Neural cell (in vitro differentiated cells): ENCODE measurements at regions not wholly inside any gene's neighbourhood (a gene's known extent, or its start where the extent isn't known, plus 50 kb on each side); places are given as distances from the start of the nearest gene placed in this dataset.

ENCODE experiments used
- H2AFZ ChIP-seq: fragments of 200-600, 300-800 bp; sonication (generic), shearing (Covaris generic); 2 replicates; pipeline ENCODE4 v1.6.0; 2014; ENCODE audit warnings: low read depth, mild to moderate bottlenecking, antibody characterized with exemption, low read length, moderate library complexity
- H3F3A ChIP-seq: fragments of 200-600 bp; shearing (Covaris generic); 2 replicates; pipeline ENCODE4 v1.6.1; 2016; ENCODE audit warnings: mild to moderate bottlenecking, moderate library complexity, mixed read lengths, antibody characterized with exemption, low read length; ENCODE audit not compliant: insufficient read depth, poor library complexity, severe bottlenecking
- H3K27ac ChIP-seq: fragments of 200-600, 300-800 bp; sonication (generic), shearing (Covaris generic); 2 replicates; pipeline ENCODE4 v1.5.1; 2014; ENCODE audit warnings: mild to moderate bottlenecking, low read length, moderate library complexity
- H3K27me3 ChIP-seq: fragments of 300-800, 200-600 bp; sonication (generic), shearing (Covaris generic); 2 replicates; pipeline ENCODE4 v1.6.0; 2014; ENCODE audit warnings: mild to moderate bottlenecking, low read depth, low read length, moderate library complexity; ENCODE audit not compliant: insufficient read depth
- H3K36me3 ChIP-seq: fragments of 300-800, 200-600 bp; sonication (generic), shearing (Covaris generic); 2 replicates; pipeline ENCODE4 v1.5.1; 2014; ENCODE audit warnings: mild to moderate bottlenecking, antibody characterized with exemption, low read length, moderate library complexity; ENCODE audit not compliant: insufficient read depth
- H3K4me2 ChIP-seq: fragments of 300-800, 200-600 bp; sonication (generic), shearing (Covaris generic); 2 replicates; pipeline ENCODE4 v1.6.0; 2014; ENCODE audit warnings: mild to moderate bottlenecking, low read length
- H3K4me3 ChIP-seq: fragments of 300-800, 200-600 bp; sonication (generic), shearing (Covaris generic); 2 replicates; pipeline ENCODE4 v1.5.1; 2014; ENCODE audit warnings: mild to moderate bottlenecking, low read length, moderate library complexity
- H3K79me2 ChIP-seq: fragments of 200-600 bp; shearing (Covaris generic); replicated peaks from 2 replicates; pipeline ENCODE4 v1.6.0; 2014; ENCODE audit warnings: mild to moderate bottlenecking, low read length, moderate library complexity; ENCODE audit not compliant: insufficient read depth
- H3K9ac ChIP-seq: fragments of 300-800, 200-600 bp; sonication (generic), shearing (Covaris generic); 2 replicates; pipeline ENCODE4 v1.6.1; 2016; ENCODE audit warnings: mild to moderate bottlenecking, low read length, mixed read lengths
- H3K9me2 ChIP-seq: fragments of 200-600 bp; shearing (Covaris generic); 2 replicates; pipeline ENCODE4 v1.6.1; 2016; ENCODE audit warnings: mild to moderate bottlenecking, low read length, mixed read lengths; ENCODE audit not compliant: insufficient read depth
- H3K9me3 ChIP-seq: fragments of 200-600, 300-800 bp; sonication (generic), shearing (Covaris generic); 2 replicates; pipeline ENCODE4 v1.6.1; 2016; ENCODE audit warnings: mild to moderate bottlenecking, mixed run types, low read length, moderate library complexity, mixed read lengths
- H4K20me1 ChIP-seq: fragments of 200-600 bp; shearing (Covaris generic); 2 replicates; pipeline ENCODE4 v1.6.1; 2016; ENCODE audit warnings: mild to moderate bottlenecking, mixed run types; ENCODE audit not compliant: insufficient read depth
- CTCF ChIP-seq: fragments of 450-650 bp; IDR thresholded peaks from 2 replicates; pipeline ENCODE4 v1.5.1; 2014; ENCODE audit warnings: antibody characterized with exemption, mild to moderate bottlenecking, moderate library complexity; ENCODE audit not compliant: poor library complexity, severe bottlenecking
- EP300 ChIP-seq: fragments of 450-650 bp; conservative IDR thresholded peaks from 2 replicates; pipeline ENCODE4 v1.6.1; 2014; ENCODE audit warnings: antibody characterized with exemption, mild to moderate bottlenecking, moderate library complexity; ENCODE audit not compliant: poor library complexity, severe bottlenecking
- EZH2 ChIP-seq: fragments of 200-600, 300-800 bp; shearing (Covaris generic), sonication (generic); IDR thresholded peaks from 2 replicates; pipeline ENCODE4 v1.6.1; 2014; ENCODE audit warnings: antibody characterized with exemption, low read length, borderline replicate concordance, mild to moderate bottlenecking; ENCODE audit not compliant: insufficient read depth, poor library complexity, severe bottlenecking
- MXI1 ChIP-seq: fragments of 450-650 bp; conservative IDR thresholded peaks from 2 replicates; pipeline ENCODE4 v1.6.1; 2014; ENCODE audit warnings: antibody characterized with exemption, mild to moderate bottlenecking; ENCODE audit not compliant: poor library complexity, severe bottlenecking
- POLR2AphosphoS5 ChIP-seq: IDR thresholded peaks from 2 replicates; pipeline ENCODE4 v1.6.1; 2012
- RAD21 ChIP-seq: fragments of 450-650 bp; conservative IDR thresholded peaks from 2 replicates; pipeline ENCODE4 v1.6.1; 2014; ENCODE audit warnings: antibody characterized with exemption, mild to moderate bottlenecking, moderate library complexity
- REST ChIP-seq: IDR thresholded peaks from 2 replicates; pipeline ENCODE4 v1.6.1; 2012; ENCODE audit warnings: borderline replicate concordance
- SMC3 ChIP-seq: fragments of 450-650 bp; conservative IDR thresholded peaks from 2 replicates; pipeline ENCODE4 v1.6.1; 2014; ENCODE audit warnings: antibody characterized with exemption, mild to moderate bottlenecking, moderate library complexity; ENCODE audit not compliant: poor library complexity
- TAF1 ChIP-seq: IDR thresholded peaks from 2 replicates; pipeline ENCODE4 v1.6.1; 2012; ENCODE audit warnings: low read depth

GRCh38 chr3:66706890-66707289 lies 206.1 kb upstream of the LRIG1 start:
- Histone ChIP-seq H3F3A (no peaks in the 10 kb centered on the region), H4K20me1 (no peaks in the 10 kb centered on the region), H3K27me3 (no peaks in the 10 kb centered on the region), H3K9ac (no peak overlapping the region), H2AFZ (no peak overlapping the region), H3K36me3 (no peaks in the 10 kb centered on the region), H3K9me2 (no peaks in the 10 kb centered on the region), H3K79me2 (no peaks in the 10 kb centered on the region), H3K4me3 (no peak overlapping the region), H3K9me3 (no peaks in the 10 kb centered on the region), H3K27ac (no peak overlapping the region), H3K4me2 (no peak overlapping the region)
- TF ChIP-seq REST (no peak), EP300 (no peak), POLR2AphosphoS5 (no peak), RAD21 (no peak), EZH2 (no peak), CTCF (no peak), SMC3 (no peak), TAF1 (no peak), MXI1 (no peak)

- H3K27me3 ChIP-seq = no peaks in the 10 kb centered on the region
- TF ChIP-seq TAF1 (no peak), MXI1 (no peak), RAD21 (no peak), EZH2 (no peak), SMC3 (no peak), EP300 (no peak), POLR2AphosphoS5 (no peak), CTCF (no peak), REST (no peak)
- H4K20me1 ChIP-seq = no peaks in the 10 kb centered on the region
- no peak overlapping the region for H3K27ac ChIP-seq
- no peaks in the 10 kb centered on the region for H3F3A ChIP-seq
- H3K9me2 ChIP-seq = no peaks in the 10 kb centered on the region
- no peaks in the 10 kb centered on the region for H3K79me2 ChIP-seq
- no peak overlapping the region for H3K4me2 ChIP-seq
- no peaks in the 10 kb centered on the region for H3K36me3 ChIP-seq
- no peaks in the 10 kb centered on the region for H3K9me3 ChIP-seq
- H3K9ac ChIP-seq = no peak overlapping the region
- no peak overlapping the region for H2AFZ ChIP-seq
- no peak overlapping the region for H3K4me3 ChIP-seq
These were observed 208.7 kb upstream of the LRIG1 start for GRCh38 chr3:66709532-66709931.
